OCI-LY7 (cell line): ENCODE measurements at regions not wholly inside any gene's neighbourhood (a gene's known extent, or its start where the extent isn't known, plus 50 kb on each side); places are given as distances from the start of the nearest gene placed in this dataset.

Experiments
- EZH2phosphoT487 ChIP-seq: fragments of 200-600 bp; sonication (generic); IDR thresholded peaks from 2 replicates; pipeline ENCODE4 v1.6.1; 2018; ENCODE audit warnings: low read depth, borderline replicate concordance, mild to moderate bottlenecking, mixed run types, antibody characterized with exemption, low read length, moderate library complexity, mixed read lengths
- TF ChIP-seq, protein P1 (sequence below): fragments of 200-600 bp; sonication (generic); conservative IDR thresholded peaks from 2 replicates; pipeline ENCODE4 v1.5.1; 2014; ENCODE audit warnings: mild to moderate bottlenecking, antibody characterized with exemption, low read length, moderate library complexity, mixed read lengths

DNA sequence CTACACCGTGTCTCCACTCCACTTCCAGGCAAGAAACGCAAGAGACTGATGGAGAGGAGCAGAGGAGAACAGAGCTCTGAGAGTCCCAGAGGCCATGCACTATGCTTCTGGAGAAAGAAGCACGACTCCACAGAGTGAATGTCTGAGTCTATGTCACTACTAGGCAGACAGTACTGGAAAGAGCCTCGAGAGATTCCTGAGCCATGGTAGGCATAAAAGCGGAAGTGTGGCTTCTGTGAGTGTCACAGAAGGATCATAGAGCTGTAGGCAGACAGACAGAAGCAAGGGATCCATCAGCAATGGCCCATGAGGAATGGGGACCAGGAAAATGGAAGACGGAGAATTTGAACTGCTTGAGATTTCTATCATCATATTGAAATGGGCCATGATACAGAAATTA, 542.6 kb downstream of the ZEB2 start:
- TF ChIP-seq, protein P1, sequence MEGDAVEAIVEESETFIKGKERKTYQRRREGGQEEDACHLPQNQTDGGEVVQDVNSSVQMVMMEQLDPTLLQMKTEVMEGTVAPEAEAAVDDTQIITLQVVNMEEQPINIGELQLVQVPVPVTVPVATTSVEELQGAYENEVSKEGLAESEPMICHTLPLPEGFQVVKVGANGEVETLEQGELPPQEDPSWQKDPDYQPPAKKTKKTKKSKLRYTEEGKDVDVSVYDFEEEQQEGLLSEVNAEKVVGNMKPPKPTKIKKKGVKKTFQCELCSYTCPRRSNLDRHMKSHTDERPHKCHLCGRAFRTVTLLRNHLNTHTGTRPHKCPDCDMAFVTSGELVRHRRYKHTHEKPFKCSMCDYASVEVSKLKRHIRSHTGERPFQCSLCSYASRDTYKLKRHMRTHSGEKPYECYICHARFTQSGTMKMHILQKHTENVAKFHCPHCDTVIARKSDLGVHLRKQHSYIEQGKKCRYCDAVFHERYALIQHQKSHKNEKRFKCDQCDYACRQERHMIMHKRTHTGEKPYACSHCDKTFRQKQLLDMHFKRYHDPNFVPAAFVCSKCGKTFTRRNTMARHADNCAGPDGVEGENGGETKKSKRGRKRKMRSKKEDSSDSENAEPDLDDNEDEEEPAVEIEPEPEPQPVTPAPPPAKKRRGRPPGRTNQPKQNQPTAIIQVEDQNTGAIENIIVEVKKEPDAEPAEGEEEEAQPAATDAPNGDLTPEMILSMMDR = no peak
- no peak for TF ChIP-seq EZH2phosphoT487
